ENCODE measurements at regions not wholly inside any gene's neighbourhood (a gene's known extent, or its start where the extent isn't known, plus 50 kb on each side); places are given as distances from the start of the nearest gene placed in this dataset. TPM values are rescaled to one million over a fixed set of nuclear protein-coding genes. Genes with fewer than 3 reads are reported as not detected.

GRCh38 chr1:57474137-57474750 is 50.4 kb upstream of the DAB1 start:
- no peaks in the 10 kb centered on the region for H3K27me3 ChIP-seq (ENCODE audit: low read length)
- H3K9me2 ChIP-seq (replicated peaks; ENCODE audit: insufficient read depth, low read length), result no peaks in the 10 kb centered on the region
- H4K20me1 ChIP-seq (ENCODE audit: insufficient read depth, low read depth, low read length), result no peaks in the 10 kb centered on the region
- H3K9ac ChIP-seq (ENCODE audit: low read length), result no peak overlapping the region
- H3K4me2 ChIP-seq (ENCODE audit: low read depth, low read length, poor library complexity, severe bottlenecking), result no peak overlapping the region
- no peaks in the 10 kb centered on the region for H3K9me3 ChIP-seq (ENCODE audit: low read length)
- H3K27ac ChIP-seq (ENCODE audit: low read length), result no peak overlapping the region
- H2AFZ ChIP-seq (ENCODE audit: low read length), result no peak overlapping the region
- H3K4me1 ChIP-seq (ENCODE audit: low read length), result no peaks in the 10 kb centered on the region
- peak; percentile 16 for DNase-seq
- H3K36me3 ChIP-seq (ENCODE audit: insufficient read depth, low read length), result no peaks in the 10 kb centered on the region
- H3K79me2 ChIP-seq (ENCODE audit: low read length), result no peaks in the 10 kb centered on the region
- no peak overlapping the region for H3K4me3 ChIP-seq (ENCODE audit: low read length)

Small RNA genes lying in the stretch of these regions (small RNA-seq; reads per million reads assigned to genes)
- gene AL445193.1, result not detected
